Activated T-helper 2 cell treated with anti-CD3 and anti-CD28 coated beads, Interferon-gamma antibody, Interleukin-2, Interleukin-4, amounts not matched to agents 10 μg/mL and 5 μg/mL and 100 μg/mL, durations not matched to agents 14 hours and 24 hours and 36 hours (primary cell): ENCODE measurements at regions not wholly inside any gene's neighbourhood (a gene's known extent, or its start where the extent isn't known, plus 50 kb on each side); places are given as distances from the start of the nearest gene placed in this dataset.

Experiments
- DNase-seq: peaks from one replicate; pipeline ENCODE4 v3.0.0; 2021; ENCODE audit warnings: low spot score
- H3K27ac Mint-ChIP-seq: one replicate; pipeline ENCODE4 v1.8.0; 2021; ENCODE audit warnings: mixed read lengths
- H3K27me3 Mint-ChIP-seq: one replicate; pipeline ENCODE4 v1.8.0; 2021; ENCODE audit warnings: low read depth, mixed read lengths
- H3K36me3 Mint-ChIP-seq: one replicate; pipeline ENCODE4 v1.8.0; 2021; ENCODE audit warnings: low read depth, mixed read lengths
- H3K4me1 Mint-ChIP-seq: one replicate; pipeline ENCODE4 v1.8.0; 2021; ENCODE audit warnings: low read depth, mixed read lengths
- H3K4me3 Mint-ChIP-seq: one replicate; pipeline ENCODE4 v1.8.0; 2021; ENCODE audit warnings: low read depth, mild to moderate bottlenecking, moderate library complexity, mixed read lengths
- H3K9me3 Mint-ChIP-seq: one replicate; pipeline ENCODE4 v1.8.0; 2021; ENCODE audit warnings: mixed read lengths
- intact Hi-C: fragments of 100-400 bp; cut with micrococcal nuclease; formaldehyde crosslinking; loops from one replicate; pipeline ENCODE4 v1.15.1; 2023

- intact Hi-C loops = no loop called here
- no peak for DNase-seq
- Mint-ChIP-seq H3K9me3 (no peaks in the 10 kb centered on the region), H3K4me3 (no peak overlapping the region), H3K27ac (no peak overlapping the region), H3K4me1 (peaks cover 22% of the 10 kb centered on the region), H3K36me3 (no peaks in the 10 kb centered on the region), H3K27me3 (no peaks in the 10 kb centered on the region)
Measured at GRCh38 chr6:147109707-147110106, 94.5 kb upstream of the STXBP5 start.

- Mint-ChIP-seq H3K9me3 (no peaks in the 10 kb centered on the region), H3K27ac (no peak overlapping the region), H3K27me3 (no peaks in the 10 kb centered on the region), H3K4me1 (no peaks in the 10 kb centered on the region), H3K4me3 (no peak overlapping the region), H3K36me3 (no peaks in the 10 kb centered on the region)
- intact Hi-C loops = no loop called here
- DNase-seq = no peak
Measured at GRCh38 chr6:147116056-147116455, 88.2 kb upstream of the STXBP5 start.

GRCh38 chr6:147117011-147117410 is 87.2 kb upstream of the STXBP5 start:
- no peak overlapping the region for H3K4me3 Mint-ChIP-seq
- no peaks in the 10 kb centered on the region for H3K27me3 Mint-ChIP-seq
- no peaks in the 10 kb centered on the region for H3K36me3 Mint-ChIP-seq
- no peaks in the 10 kb centered on the region for H3K9me3 Mint-ChIP-seq
- no peaks in the 10 kb centered on the region for H3K4me1 Mint-ChIP-seq
- H3K27ac Mint-ChIP-seq = no peak overlapping the region
- intact Hi-C loops = no loop called here
- DNase-seq = no peak

GRCh38 chr6:147117580-147117979 is 86.6 kb upstream of the STXBP5 start:
- Mint-ChIP-seq H3K27me3 (no peaks in the 10 kb centered on the region), H3K4me3 (no peak overlapping the region), H3K9me3 (no peaks in the 10 kb centered on the region), H3K36me3 (no peaks in the 10 kb centered on the region), H3K27ac (no peak overlapping the region), H3K4me1 (no peaks in the 10 kb centered on the region)
- intact Hi-C loops = no loop called here
- DNase-seq = no peak

GRCh38 chr6:147119310-147119709 is 84.9 kb upstream of the STXBP5 start:
- Mint-ChIP-seq H3K36me3 (no peaks in the 10 kb centered on the region), H3K4me1 (no peaks in the 10 kb centered on the region), H3K27ac (no peak overlapping the region), H3K4me3 (no peak overlapping the region), H3K9me3 (no peaks in the 10 kb centered on the region), H3K27me3 (peaks cover 4% of the 10 kb centered on the region)
- DNase-seq = no peak
- intact Hi-C loops = no loop called here

- H3K36me3 Mint-ChIP-seq = no peaks in the 10 kb centered on the region
- no peaks in the 10 kb centered on the region for H3K4me1 Mint-ChIP-seq
- H3K27ac Mint-ChIP-seq = no peak overlapping the region
- H3K4me3 Mint-ChIP-seq = no peak overlapping the region
- H3K27me3 Mint-ChIP-seq = peaks cover 4% of the 10 kb centered on the region
- intact Hi-C loops = no loop called here
- no peaks in the 10 kb centered on the region for H3K9me3 Mint-ChIP-seq
- DNase-seq = no peak
Measured at GRCh38 chr6:147122823-147123222, 81.4 kb upstream of the STXBP5 start.

- H3K9me3 Mint-ChIP-seq = no peaks in the 10 kb centered on the region
- DNase-seq = no peak
- intact Hi-C loops = no loop called here
- peaks cover 2% of the 10 kb centered on the region for H3K4me1 Mint-ChIP-seq
- H3K27ac Mint-ChIP-seq = no peak overlapping the region
- no peak overlapping the region for H3K4me3 Mint-ChIP-seq
- peaks cover 4% of the 10 kb centered on the region for H3K27me3 Mint-ChIP-seq
- no peaks in the 10 kb centered on the region for H3K36me3 Mint-ChIP-seq
Measured at GRCh38 chr6:147126618-147127022, 77.6 kb upstream of the STXBP5 start.

- Mint-ChIP-seq H3K36me3 (no peaks in the 10 kb centered on the region), H3K9me3 (no peaks in the 10 kb centered on the region), H3K27ac (no peak overlapping the region), H3K27me3 (peaks cover 4% of the 10 kb centered on the region), H3K4me1 (peaks cover 4% of the 10 kb centered on the region), H3K4me3 (no peak overlapping the region)
- intact Hi-C loops = no loop called here
- no peak for DNase-seq
Measured at GRCh38 chr6:147127587-147127986, 76.6 kb upstream of the STXBP5 start.

GRCh38 chr6:147128056-147128455 is 76.2 kb upstream of the STXBP5 start:
- no peak overlapping the region for H3K27ac Mint-ChIP-seq
- H3K27me3 Mint-ChIP-seq = peaks cover 4% of the 10 kb centered on the region
- no peak overlapping the region for H3K4me3 Mint-ChIP-seq
- intact Hi-C loops = no loop called here
- H3K4me1 Mint-ChIP-seq = peaks cover 4% of the 10 kb centered on the region
- H3K36me3 Mint-ChIP-seq = no peaks in the 10 kb centered on the region
- DNase-seq = no peak
- H3K9me3 Mint-ChIP-seq = no peaks in the 10 kb centered on the region

GRCh38 chr6:147131532-147132128 is 72.6 kb upstream of the STXBP5 start:
- H3K4me3 Mint-ChIP-seq = no peak overlapping the region
- intact Hi-C loops = loop anchor here (10.0 kb wide), 1 partner anchor 277 kb away; no protein-coding TSS in a partner anchor
- H3K27me3 Mint-ChIP-seq = no peaks in the 10 kb centered on the region
- peaks cover 4% of the 10 kb centered on the region for H3K9me3 Mint-ChIP-seq
- H3K36me3 Mint-ChIP-seq = no peaks in the 10 kb centered on the region
- DNase-seq = no peak
- H3K27ac Mint-ChIP-seq = no peak overlapping the region
- peaks cover 14% of the 10 kb centered on the region for H3K4me1 Mint-ChIP-seq

- Mint-ChIP-seq H3K27ac (no peak overlapping the region), H3K4me1 (peaks cover 14% of the 10 kb centered on the region), H3K27me3 (no peaks in the 10 kb centered on the region), H3K4me3 (no peak overlapping the region), H3K9me3 (peaks cover 4% of the 10 kb centered on the region), H3K36me3 (no peaks in the 10 kb centered on the region)
- DNase-seq = no peak
- intact Hi-C loops = loop anchor here (10.0 kb wide), 1 partner anchor 278 kb away; no protein-coding TSS in a partner anchor
Measured at GRCh38 chr6:147132889-147133288, 71.3 kb upstream of the STXBP5 start.

GRCh38 chr6:147133669-147134068 is 70.5 kb upstream of the STXBP5 start:
- no peak overlapping the region for H3K4me3 Mint-ChIP-seq
- H3K36me3 Mint-ChIP-seq = no peaks in the 10 kb centered on the region
- peaks cover 14% of the 10 kb centered on the region for H3K4me1 Mint-ChIP-seq
- DNase-seq = no peak
- H3K9me3 Mint-ChIP-seq = peaks cover 4% of the 10 kb centered on the region
- intact Hi-C loops = loop anchor here (10.0 kb wide), 1 partner anchor 279 kb away; no protein-coding TSS in a partner anchor
- H3K27me3 Mint-ChIP-seq = no peaks in the 10 kb centered on the region
- no peak overlapping the region for H3K27ac Mint-ChIP-seq

- Mint-ChIP-seq H3K4me1 (peaks cover 14% of the 10 kb centered on the region), H3K4me3 (no peak overlapping the region), H3K27ac (no peak overlapping the region), H3K27me3 (no peaks in the 10 kb centered on the region), H3K36me3 (no peaks in the 10 kb centered on the region), H3K9me3 (peaks cover 4% of the 10 kb centered on the region)
- intact Hi-C loops = loop anchor here (10.0 kb wide), 1 partner anchor 280 kb away; no protein-coding TSS in a partner anchor
- DNase-seq = no peak
Measured at GRCh38 chr6:147135211-147135681, 69.0 kb upstream of the STXBP5 start.
